ENCODE measurements at regions not wholly inside any gene's neighbourhood (a gene's known extent, or its start where the extent isn't known, plus 50 kb on each side); places are given as distances from the start of the nearest gene placed in this dataset.

DNA sequence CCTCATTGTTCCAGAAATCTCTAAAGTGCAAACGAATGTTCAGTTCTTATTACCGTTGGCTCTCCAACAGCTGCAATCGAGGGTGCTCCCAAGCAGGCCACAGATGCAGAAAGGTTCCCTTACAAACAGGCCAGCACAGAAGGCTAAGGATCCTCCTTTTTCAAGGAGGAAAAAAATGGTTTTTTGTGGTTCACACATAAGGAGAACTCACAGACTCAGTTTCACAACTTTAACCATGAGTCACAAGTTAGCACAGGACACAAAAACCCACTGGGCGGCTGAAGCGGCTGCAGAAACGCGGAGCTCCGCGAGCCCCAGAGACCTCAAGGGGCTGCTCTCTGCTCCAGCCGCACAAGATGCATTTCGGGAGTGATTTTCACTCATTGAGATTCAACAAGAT lies 98.2 kb upstream of the PRR5 start:
- Histone ChIP-seq H3K9me3 (ENCODE audit: control insufficient read depth, low read length) (no peaks in the 10 kb centered on the region), H3K4me2 (ENCODE audit: low read length) (no peak overlapping the region), H3K36me3 (ENCODE audit: control insufficient read depth, insufficient read depth, low read length) (no peaks in the 10 kb centered on the region), H3K4me3 (ENCODE audit: low read depth, low read length) (no peak overlapping the region), H3K4me1 (no peaks in the 10 kb centered on the region), H3K27me3 (ENCODE audit: control insufficient read depth, insufficient read depth, low read length) (no peaks in the 10 kb centered on the region), H2AFZ (no peak overlapping the region), H3K27ac (no peak overlapping the region), H3K79me2 (no peaks in the 10 kb centered on the region), H3K9ac (no peak overlapping the region)
- TF ChIP-seq, protein P1, sequence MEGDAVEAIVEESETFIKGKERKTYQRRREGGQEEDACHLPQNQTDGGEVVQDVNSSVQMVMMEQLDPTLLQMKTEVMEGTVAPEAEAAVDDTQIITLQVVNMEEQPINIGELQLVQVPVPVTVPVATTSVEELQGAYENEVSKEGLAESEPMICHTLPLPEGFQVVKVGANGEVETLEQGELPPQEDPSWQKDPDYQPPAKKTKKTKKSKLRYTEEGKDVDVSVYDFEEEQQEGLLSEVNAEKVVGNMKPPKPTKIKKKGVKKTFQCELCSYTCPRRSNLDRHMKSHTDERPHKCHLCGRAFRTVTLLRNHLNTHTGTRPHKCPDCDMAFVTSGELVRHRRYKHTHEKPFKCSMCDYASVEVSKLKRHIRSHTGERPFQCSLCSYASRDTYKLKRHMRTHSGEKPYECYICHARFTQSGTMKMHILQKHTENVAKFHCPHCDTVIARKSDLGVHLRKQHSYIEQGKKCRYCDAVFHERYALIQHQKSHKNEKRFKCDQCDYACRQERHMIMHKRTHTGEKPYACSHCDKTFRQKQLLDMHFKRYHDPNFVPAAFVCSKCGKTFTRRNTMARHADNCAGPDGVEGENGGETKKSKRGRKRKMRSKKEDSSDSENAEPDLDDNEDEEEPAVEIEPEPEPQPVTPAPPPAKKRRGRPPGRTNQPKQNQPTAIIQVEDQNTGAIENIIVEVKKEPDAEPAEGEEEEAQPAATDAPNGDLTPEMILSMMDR (IDR thresholded peaks at IDR 0.05), result no peak

DNA sequence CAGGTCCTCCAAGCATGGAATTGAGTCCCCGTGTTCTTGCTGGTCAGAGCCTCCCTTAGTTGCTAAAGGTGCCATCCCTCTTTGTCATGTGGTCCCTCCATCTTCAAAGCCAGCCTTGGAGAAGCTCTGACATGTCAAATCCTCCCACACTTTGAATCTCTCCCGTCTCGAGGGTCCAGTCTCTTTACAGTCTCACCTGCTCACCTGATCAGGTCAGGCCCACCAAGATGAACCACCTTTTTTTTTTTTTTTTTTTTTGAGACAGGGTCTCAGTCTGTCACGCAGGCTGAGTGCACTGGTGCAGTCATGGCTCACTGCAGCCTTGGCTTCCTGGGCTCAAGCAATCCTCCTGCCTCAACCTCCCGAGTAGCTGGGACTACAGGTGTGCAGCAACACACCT lies 100.3 kb upstream of the PRR5 start:
- no peaks in the 10 kb centered on the region for H3K36me3 ChIP-seq (ENCODE audit: control insufficient read depth, insufficient read depth, low read length)
- no peaks in the 10 kb centered on the region for H3K27me3 ChIP-seq (ENCODE audit: control insufficient read depth, insufficient read depth, low read length)
- H2AFZ ChIP-seq, result no peak overlapping the region

DNA sequence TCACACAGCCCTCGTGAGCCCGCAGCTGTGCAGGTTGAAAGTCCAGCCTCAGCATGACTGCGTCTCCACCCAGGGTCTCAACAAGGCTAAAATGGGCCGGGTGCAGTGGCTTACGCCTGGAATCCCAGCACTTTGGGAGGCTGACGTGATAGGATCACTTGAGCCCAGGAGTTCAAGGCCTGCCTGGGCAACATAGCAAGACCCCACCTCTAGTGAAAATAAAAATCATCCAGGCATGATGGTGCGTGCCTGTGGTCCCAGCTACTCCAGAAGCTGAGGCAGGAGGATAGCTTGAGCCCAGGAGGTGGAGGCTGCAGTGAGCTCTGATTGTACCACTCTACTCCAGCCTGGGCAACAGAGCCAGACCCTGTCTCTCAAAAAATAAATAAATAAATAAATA lies 100.8 kb upstream of the PRR5 start:
- no peaks in the 10 kb centered on the region for H3K79me2 ChIP-seq
- no peaks in the 10 kb centered on the region for H3K4me1 ChIP-seq
- H3K4me3 ChIP-seq (ENCODE audit: low read depth, low read length), result no peak overlapping the region
- TF ChIP-seq, protein P1 (IDR thresholded peaks at IDR 0.05), result no peak
- H2AFZ ChIP-seq, result no peak overlapping the region
- no peak overlapping the region for H3K27ac ChIP-seq
- H3K9me3 ChIP-seq (ENCODE audit: control insufficient read depth, low read length), result no peaks in the 10 kb centered on the region
- H3K36me3 ChIP-seq (ENCODE audit: control insufficient read depth, insufficient read depth, low read length), result no peaks in the 10 kb centered on the region
- no peak overlapping the region for H3K4me2 ChIP-seq (ENCODE audit: low read length)
- H3K27me3 ChIP-seq (ENCODE audit: control insufficient read depth, insufficient read depth, low read length), result no peaks in the 10 kb centered on the region
- no peak overlapping the region for H3K9ac ChIP-seq

More for the DNA sequence above, 100.3 kb upstream of the PRR5 start:
- Histone ChIP-seq H3K4me3 (ENCODE audit: low read depth, low read length) (no peak overlapping the region), H3K9me3 (ENCODE audit: control insufficient read depth, low read length) (no peaks in the 10 kb centered on the region), H3K4me1 (no peaks in the 10 kb centered on the region), H3K9ac (no peak overlapping the region), H3K4me2 (ENCODE audit: low read length) (no peak overlapping the region), H3K27ac (no peak overlapping the region), H3K79me2 (no peaks in the 10 kb centered on the region)
- TF ChIP-seq, protein P1 (IDR thresholded peaks at IDR 0.05), result no peak

DNA sequence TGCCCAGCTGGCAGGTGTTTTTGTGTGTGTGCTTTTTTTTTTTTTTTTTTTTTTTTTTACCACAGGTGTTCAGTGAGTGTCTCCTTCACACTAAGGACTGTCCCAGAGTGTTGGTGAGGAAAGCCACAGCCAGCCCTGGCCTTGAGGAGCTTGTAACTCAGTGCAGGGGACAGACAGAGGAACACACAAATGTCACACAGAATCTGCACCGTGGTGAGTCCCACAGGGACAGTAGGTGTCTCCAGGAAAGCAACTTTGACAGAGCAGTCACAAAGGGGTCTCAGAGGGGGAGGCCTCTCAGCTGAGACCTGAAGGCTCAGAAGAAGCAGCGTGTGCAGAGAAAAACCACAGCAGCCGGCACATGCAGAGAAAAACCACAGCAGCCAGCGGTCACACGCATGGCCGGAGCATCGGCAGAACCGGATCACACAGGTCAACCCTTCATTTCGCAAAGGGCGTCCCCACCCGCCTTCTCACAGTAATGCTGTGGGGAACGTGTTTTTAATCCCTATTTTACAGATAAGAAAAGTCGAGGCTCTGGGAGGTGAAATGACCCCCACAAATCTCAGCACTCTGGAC lies 101.7 kb upstream of the PRR5 start:
- Histone ChIP-seq H3K27me3 (ENCODE audit: control insufficient read depth, insufficient read depth, low read length) (no peaks in the 10 kb centered on the region), H3K4me2 (ENCODE audit: low read length) (no peak overlapping the region), H3K9ac (no peak overlapping the region), H3K79me2 (no peaks in the 10 kb centered on the region), H2AFZ (no peak overlapping the region), H3K4me3 (ENCODE audit: low read depth, low read length) (no peak overlapping the region), H3K27ac (no peak overlapping the region), H3K9me3 (ENCODE audit: control insufficient read depth, low read length) (no peaks in the 10 kb centered on the region), H3K36me3 (ENCODE audit: control insufficient read depth, insufficient read depth, low read length) (no peaks in the 10 kb centered on the region), H3K4me1 (no peaks in the 10 kb centered on the region)
- TF ChIP-seq, protein P1 (IDR thresholded peaks at IDR 0.05), result no peak

DNA sequence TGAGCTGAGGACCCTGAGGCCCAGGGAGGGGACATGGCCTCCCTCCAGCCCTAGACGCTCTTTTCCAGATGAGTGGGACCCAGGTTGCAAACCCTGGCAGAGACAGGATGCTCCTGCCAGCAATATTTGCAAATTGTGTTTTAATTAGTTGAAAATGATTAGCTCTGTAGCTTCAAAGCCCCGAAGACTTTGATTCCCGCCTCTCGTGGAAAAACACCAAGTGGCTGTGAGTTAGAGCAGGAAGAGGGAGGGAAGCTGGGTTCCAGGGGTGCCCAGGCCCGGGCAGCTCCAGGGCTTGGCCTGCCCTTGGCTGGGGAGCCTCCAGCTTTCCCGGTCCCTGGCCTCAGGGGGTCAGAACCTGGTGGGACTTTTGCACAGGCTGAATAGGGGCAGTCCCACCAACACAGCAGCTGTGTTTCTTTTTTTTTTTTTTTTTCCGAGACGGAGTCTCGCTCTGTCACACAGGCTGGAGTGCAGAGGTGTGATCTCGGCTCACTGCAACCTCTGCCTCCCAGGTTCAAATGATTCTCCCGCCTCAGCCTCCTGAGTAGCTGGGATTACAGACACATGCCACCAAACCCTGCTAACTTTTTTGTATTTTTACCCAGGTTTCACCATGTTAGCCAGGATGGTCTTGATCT lies 101.6 kb upstream of the RTL6 start:
- Histone ChIP-seq H3K9me3 (ENCODE audit: control insufficient read depth, low read length) (no peaks in the 10 kb centered on the region), H3K27me3 (ENCODE audit: control insufficient read depth, insufficient read depth, low read length) (no peaks in the 10 kb centered on the region), H2AFZ (no peak overlapping the region), H3K4me1 (no peaks in the 10 kb centered on the region), H3K9ac (no peak overlapping the region), H3K4me2 (ENCODE audit: low read length) (no peak overlapping the region), H3K4me3 (ENCODE audit: low read depth, low read length) (no peak overlapping the region), H3K36me3 (ENCODE audit: control insufficient read depth, insufficient read depth, low read length) (no peaks in the 10 kb centered on the region), H3K79me2 (no peaks in the 10 kb centered on the region), H3K27ac (no peak overlapping the region)
- TF ChIP-seq, protein P1 (IDR thresholded peaks at IDR 0.05), result no peak
